Natural killer cell treated with Interleukin-12 subunit alpha and Interleukin-12 subunit beta and Interleukin-15 and Interleukin-18, amount 100 ng/mL, for 72 hours (primary cell): ENCODE measurements at regions not wholly inside any gene's neighbourhood (a gene's known extent, or its start where the extent isn't known, plus 50 kb on each side); places are given as distances from the start of the nearest gene placed in this dataset.

Experiments
- ATAC-seq, 2 donors: fragments of 150-1000 bp; cut with Tn5 transposase in 1 of 2; sonication (Bioruptor Pico), chemical (Tn5 transposase) in 1 of 2; 2 replicates each; pipeline ENCODE4 v1.10.0; 2021
- DNase-seq: peaks from one replicate; pipeline ENCODE4 v3.0.0; 2022; ENCODE audit warnings: low spot score
- H3K27ac Mint-ChIP-seq, 2 donors: 1 replicate in 1 of 2; 2 replicates in 1 of 2; pipeline ENCODE4 v1.8.0; 2022; ENCODE audit warnings: mixed read lengths in 2 of 2, mild to moderate bottlenecking in 1 of 2, moderate library complexity in 1 of 2
- H3K27me3 Mint-ChIP-seq, 2 donors: 1 replicate in 1 of 2; 2 replicates in 1 of 2; pipeline ENCODE4 v1.8.0; 2022; ENCODE audit warnings: mixed read lengths in 2 of 2
- H3K36me3 Mint-ChIP-seq: one replicate; pipeline ENCODE4 v1.8.0; 2022; ENCODE audit warnings: mixed read lengths
- H3K4me1 Mint-ChIP-seq, 2 donors: 1 replicate in 1 of 2; 2 replicates in 1 of 2; pipeline ENCODE4 v1.8.0; 2022; ENCODE audit warnings: low read depth in 2 of 2, mixed read lengths in 2 of 2, mild to moderate bottlenecking in 1 of 2
- H3K4me3 Mint-ChIP-seq: one replicate; pipeline ENCODE4 v1.8.0; 2022; ENCODE audit warnings: mixed read lengths
- H3K9me3 Mint-ChIP-seq: 2 replicates; pipeline ENCODE4 v1.8.0; 2022; ENCODE audit warnings: mixed read lengths

DNA sequence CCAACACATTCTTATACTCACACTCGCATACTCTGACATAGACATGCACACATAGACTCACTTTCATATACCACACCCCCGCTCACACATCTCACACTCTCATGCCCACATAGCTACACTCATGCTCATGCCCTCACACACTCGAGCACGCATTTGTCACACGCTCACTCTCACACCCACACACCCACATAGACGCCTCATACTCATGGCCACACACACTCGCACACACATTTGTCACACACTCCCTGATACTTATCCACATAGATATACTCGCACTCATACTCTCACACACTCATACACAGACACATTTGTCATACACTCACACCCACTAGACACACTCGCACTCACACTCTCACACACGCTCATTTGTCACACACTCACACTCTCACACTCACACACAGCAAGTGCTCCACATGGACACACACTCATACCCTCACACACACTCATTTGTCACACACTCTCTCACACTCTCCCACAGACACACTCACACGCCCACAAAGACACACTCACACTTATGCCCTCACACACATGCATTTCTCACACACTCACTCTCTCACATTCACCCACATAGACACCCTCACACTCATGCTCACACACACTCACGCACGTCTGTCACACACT lies 50.9 kb downstream of the TNP1 start:
- ATAC-seq, result peak in 1 of 2 donors; percentile 37

DNA sequence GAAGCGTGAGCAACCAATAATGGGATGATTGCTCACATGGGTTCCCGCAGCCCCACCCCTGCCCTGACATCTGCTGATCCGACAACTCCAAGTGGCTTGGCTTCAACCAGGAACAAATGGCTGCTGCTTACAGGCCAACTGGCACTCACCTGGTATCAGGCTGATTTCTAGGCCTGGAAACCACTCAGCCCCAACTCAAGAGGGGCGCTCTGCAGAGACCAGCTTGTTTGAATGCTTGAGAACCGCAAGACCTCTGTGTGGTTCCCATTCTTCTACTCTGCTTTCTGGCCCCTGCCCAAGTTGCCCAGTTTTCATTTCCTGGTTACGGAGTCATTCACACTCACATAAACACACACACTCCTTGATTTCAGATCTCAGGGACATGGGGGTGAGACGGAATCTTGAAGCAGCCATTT lies 52.0 kb downstream of the TNP1 start:
- Mint-ChIP-seq H3K9me3 (no peaks in the 10 kb centered on the region), H3K4me3 (no peak overlapping the region), H3K27ac (no peak overlapping the region), H3K4me1 (no peaks in the 10 kb centered on the region), H3K27me3 (no peaks in the 10 kb centered on the region), H3K36me3 (no peaks in the 10 kb centered on the region)
- ATAC-seq (no peak), DNase-seq (no peak)

More for the DNA sequence above, 50.9 kb downstream of the TNP1 start:
- Mint-ChIP-seq H3K4me3 (no peak overlapping the region), H3K4me1 (no peaks in the 10 kb centered on the region), H3K36me3 (no peaks in the 10 kb centered on the region), H3K27me3 (no peaks in the 10 kb centered on the region), H3K9me3 (no peaks in the 10 kb centered on the region), H3K27ac (no peak overlapping the region)
- DNase-seq, result no peak

- ATAC-seq, result no peak
- H3K4me1 Mint-ChIP-seq, result no peaks in the 10 kb centered on the region
- H3K27ac Mint-ChIP-seq, result no peak overlapping the region
- no peak overlapping the region for H3K4me3 Mint-ChIP-seq
- no peaks in the 10 kb centered on the region for H3K36me3 Mint-ChIP-seq
- H3K27me3 Mint-ChIP-seq, result no peaks in the 10 kb centered on the region
- no peaks in the 10 kb centered on the region for H3K9me3 Mint-ChIP-seq
- no peak for DNase-seq
These were observed 55.2 kb downstream of the TNP1 start for GRCh38 chr2:216804357-216805350.

DNA sequence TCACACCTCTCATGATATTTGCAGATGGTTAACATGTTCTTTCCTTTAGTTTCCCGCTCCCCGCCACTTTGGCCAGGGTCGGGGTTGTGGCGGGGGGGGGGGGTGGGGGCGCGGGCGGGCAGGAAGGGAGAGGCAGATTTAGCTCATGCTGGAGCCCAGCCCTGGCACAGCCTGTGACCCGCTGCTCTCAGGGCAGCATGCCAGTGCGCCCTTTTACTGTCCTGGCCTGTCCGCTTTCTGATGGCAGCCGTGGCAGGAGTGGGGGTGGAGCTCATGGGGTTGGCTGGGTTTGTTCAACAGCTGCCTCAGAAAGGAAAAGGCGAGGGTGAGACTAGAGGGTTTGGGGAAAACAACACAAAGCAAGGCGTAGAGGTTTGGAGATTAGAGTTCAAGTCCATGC lies 56.1 kb downstream of the TNP1 start:
- no peak for ATAC-seq

GRCh38 chr2:216802516-216803215 lies 57.2 kb downstream of the TNP1 start:
- Mint-ChIP-seq H3K27ac (no peak overlapping the region), H3K4me1 (no peaks in the 10 kb centered on the region), H3K36me3 (no peaks in the 10 kb centered on the region), H3K4me3 (no peak overlapping the region), H3K27me3 (peaks cover 0 to 8% of the 10 kb centered on the region in 2 donors), H3K9me3 (no peaks in the 10 kb centered on the region)
- ATAC-seq, result no peak
- no peak for DNase-seq

More for the DNA sequence above, 56.1 kb downstream of the TNP1 start:
- H3K9me3 Mint-ChIP-seq, result no peaks in the 10 kb centered on the region
- no peaks in the 10 kb centered on the region for H3K36me3 Mint-ChIP-seq
- H3K27me3 Mint-ChIP-seq, result peaks cover 0 to 2% of the 10 kb centered on the region in 2 donors
- H3K4me3 Mint-ChIP-seq, result no peak overlapping the region
- H3K4me1 Mint-ChIP-seq, result no peaks in the 10 kb centered on the region
- DNase-seq, result no peak
- H3K27ac Mint-ChIP-seq, result no peak overlapping the region

DNA sequence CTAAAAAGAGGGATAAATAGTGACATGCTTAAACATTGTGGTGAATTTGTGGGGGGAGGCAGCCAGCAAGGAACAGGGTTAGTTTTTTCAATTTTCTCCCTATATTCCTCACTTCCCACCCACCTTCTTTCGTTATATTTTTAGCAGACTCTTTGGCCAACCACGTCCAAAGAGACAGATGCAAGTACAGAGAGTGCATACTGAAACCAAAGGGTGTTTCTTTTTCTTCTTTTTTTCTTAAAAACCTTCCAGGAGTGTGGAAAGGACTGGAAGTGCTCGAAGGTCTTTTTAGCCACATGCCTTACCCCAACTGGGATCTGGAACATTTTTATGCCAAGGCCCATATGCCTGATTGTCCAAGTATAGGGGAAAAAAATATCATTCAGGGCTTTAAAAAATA lies 59.0 kb downstream of the TNP1 start:
- Mint-ChIP-seq H3K36me3 (no peaks in the 10 kb centered on the region), H3K27ac (no peak overlapping the region), H3K27me3 (peaks cover 0 to 8% of the 10 kb centered on the region in 2 donors), H3K4me3 (no peak overlapping the region), H3K9me3 (no peaks in the 10 kb centered on the region), H3K4me1 (no peaks in the 10 kb centered on the region)
- DNase-seq, result no peak
- ATAC-seq, result no peak

DNA sequence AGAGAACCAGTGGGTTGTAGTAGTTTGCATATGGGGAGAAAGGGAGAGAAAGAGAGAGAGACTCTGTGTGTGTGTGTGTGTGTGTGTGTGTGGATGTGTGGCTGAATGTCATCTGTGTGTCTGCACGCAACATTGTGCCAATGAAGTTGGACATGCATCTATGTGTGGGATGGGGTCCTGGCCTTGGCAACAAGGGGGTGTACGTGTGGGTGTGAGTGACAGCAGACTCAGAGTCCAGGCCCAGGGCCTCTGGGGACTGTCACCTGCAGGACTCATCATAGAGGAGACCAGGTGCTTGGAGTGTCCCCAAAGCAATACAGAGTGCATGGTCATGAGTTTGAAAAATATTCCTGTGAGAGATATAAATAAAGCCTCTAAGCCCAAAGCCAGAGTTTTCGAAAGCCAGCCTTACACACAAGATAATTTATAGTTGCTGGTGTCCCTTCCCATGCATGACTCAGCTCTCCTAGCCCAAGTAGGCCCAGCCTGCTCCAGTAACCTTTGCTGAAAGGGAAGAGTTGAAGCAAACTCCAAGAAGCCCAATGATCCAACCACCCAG lies 59.9 kb downstream of the TNP1 start:
- Mint-ChIP-seq H3K9me3 (no peaks in the 10 kb centered on the region), H3K27me3 (peaks cover 0 to 8% of the 10 kb centered on the region in 2 donors), H3K27ac (no peak overlapping the region), H3K36me3 (no peaks in the 10 kb centered on the region), H3K4me1 (no peaks in the 10 kb centered on the region), H3K4me3 (no peak overlapping the region)
- ATAC-seq (peak in 1 of 2 donors; percentile 61), DNase-seq (no peak)

- DNase-seq (no peak), ATAC-seq (no peak)
- H3K4me3 Mint-ChIP-seq, result no peak overlapping the region
- H3K4me1 Mint-ChIP-seq, result no peaks in the 10 kb centered on the region
- no peaks in the 10 kb centered on the region for H3K9me3 Mint-ChIP-seq
- no peaks in the 10 kb centered on the region for H3K36me3 Mint-ChIP-seq
- peaks cover 4 to 8% of the 10 kb centered on the region in 2 donors for H3K27me3 Mint-ChIP-seq
- H3K27ac Mint-ChIP-seq, result no peak overlapping the region
These were observed 63.6 kb downstream of the TNP1 start for GRCh38 chr2:216796115-216796840.

GRCh38 chr2:216793386-216793785 lies 66.5 kb downstream of the TNP1 start:
- H3K4me1 Mint-ChIP-seq, result no peaks in the 10 kb centered on the region
- no peak overlapping the region for H3K27ac Mint-ChIP-seq
- H3K27me3 Mint-ChIP-seq, result peaks cover 4 to 14% of the 10 kb centered on the region in 2 donors
- H3K36me3 Mint-ChIP-seq, result no peaks in the 10 kb centered on the region
- DNase-seq (no peak), ATAC-seq (no peak)
- no peaks in the 10 kb centered on the region for H3K9me3 Mint-ChIP-seq
- no peak overlapping the region for H3K4me3 Mint-ChIP-seq

GRCh38 chr2:216792222-216793021 lies 67.4 kb downstream of the TNP1 start:
- ATAC-seq (peak; percentile 24 to 28), DNase-seq (no peak)
- Mint-ChIP-seq H3K36me3 (no peaks in the 10 kb centered on the region), H3K4me3 (no peak overlapping the region), H3K27me3 (peaks cover 4 to 12% of the 10 kb centered on the region in 2 donors), H3K4me1 (no peaks in the 10 kb centered on the region), H3K9me3 (no peaks in the 10 kb centered on the region), H3K27ac (no peak overlapping the region)

GRCh38 chr2:216791303-216791702 lies 68.6 kb downstream of the TNP1 start:
- ATAC-seq (no peak), DNase-seq (no peak)
- H3K27ac Mint-ChIP-seq, result no peak overlapping the region
- H3K9me3 Mint-ChIP-seq, result no peaks in the 10 kb centered on the region
- H3K4me3 Mint-ChIP-seq, result no peak overlapping the region
- no peaks in the 10 kb centered on the region for H3K4me1 Mint-ChIP-seq
- H3K36me3 Mint-ChIP-seq, result no peaks in the 10 kb centered on the region
- peaks cover 4 to 14% of the 10 kb centered on the region in 2 donors for H3K27me3 Mint-ChIP-seq

- no peaks in the 10 kb centered on the region for H3K36me3 Mint-ChIP-seq
- no peak overlapping the region for H3K4me3 Mint-ChIP-seq
- H3K4me1 Mint-ChIP-seq, result no peaks in the 10 kb centered on the region
- H3K27ac Mint-ChIP-seq, result no peak overlapping the region
- ATAC-seq, result no peak
- no peak for DNase-seq
- H3K27me3 Mint-ChIP-seq, result peaks cover 7 to 18% of the 10 kb centered on the region in 2 donors
- no peaks in the 10 kb centered on the region for H3K9me3 Mint-ChIP-seq
These were observed 70.8 kb downstream of the TNP1 start for GRCh38 chr2:216789081-216789480.
